Fibroblast of skin of back (primary cell): ENCODE measurements at regions not wholly inside any gene's neighbourhood (a gene's known extent, or its start where the extent isn't known, plus 50 kb on each side); places are given as distances from the start of the nearest gene placed in this dataset.
"Not testable (repeated sequence)": the region's sequence is repeated elsewhere in the genome, so short reads cannot be mapped to it uniquely, and the experiment has no call there.

Source experiments
- DNase-seq: peaks from one replicate; pipeline ENCODE4 v3.0.0-alpha.2; 2013

DNA sequence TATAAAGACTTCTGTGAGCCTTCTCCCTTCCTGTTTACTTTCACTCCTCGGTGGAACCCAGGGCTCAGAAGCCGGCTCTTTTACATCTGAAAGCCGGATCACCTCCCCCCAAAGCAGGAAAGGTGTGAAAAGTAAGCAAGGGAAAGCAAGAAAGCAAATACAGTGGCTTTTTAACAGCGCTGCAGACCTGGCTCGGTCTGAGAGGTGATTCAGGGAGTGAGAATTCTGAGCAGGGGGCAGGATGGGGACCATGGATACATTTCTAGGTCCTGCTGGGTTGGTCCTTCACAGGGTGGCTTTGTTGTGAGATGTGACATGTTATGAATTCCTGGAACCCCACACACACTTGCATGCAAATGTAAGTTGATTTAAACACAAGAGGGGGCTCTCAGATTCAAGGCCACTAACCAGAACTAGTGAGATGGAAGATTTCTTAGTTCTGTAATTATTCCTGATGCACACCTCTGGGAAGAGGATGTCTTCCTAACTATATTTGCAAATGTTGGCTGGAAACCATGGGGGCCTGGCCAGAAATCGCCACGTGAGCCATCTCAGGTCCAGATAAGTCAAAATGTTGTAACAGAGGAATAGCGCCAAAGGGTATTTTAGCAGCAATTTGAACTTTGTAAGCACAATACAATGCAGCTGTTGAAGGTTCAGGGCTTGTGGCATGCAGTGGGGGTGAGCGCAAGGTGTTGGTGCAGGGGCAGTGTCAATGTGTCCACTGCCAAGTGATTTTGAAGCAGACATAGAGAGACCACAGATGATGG, 670.1 kb upstream of the LCORL start:
- no peak for DNase-seq

DNA sequence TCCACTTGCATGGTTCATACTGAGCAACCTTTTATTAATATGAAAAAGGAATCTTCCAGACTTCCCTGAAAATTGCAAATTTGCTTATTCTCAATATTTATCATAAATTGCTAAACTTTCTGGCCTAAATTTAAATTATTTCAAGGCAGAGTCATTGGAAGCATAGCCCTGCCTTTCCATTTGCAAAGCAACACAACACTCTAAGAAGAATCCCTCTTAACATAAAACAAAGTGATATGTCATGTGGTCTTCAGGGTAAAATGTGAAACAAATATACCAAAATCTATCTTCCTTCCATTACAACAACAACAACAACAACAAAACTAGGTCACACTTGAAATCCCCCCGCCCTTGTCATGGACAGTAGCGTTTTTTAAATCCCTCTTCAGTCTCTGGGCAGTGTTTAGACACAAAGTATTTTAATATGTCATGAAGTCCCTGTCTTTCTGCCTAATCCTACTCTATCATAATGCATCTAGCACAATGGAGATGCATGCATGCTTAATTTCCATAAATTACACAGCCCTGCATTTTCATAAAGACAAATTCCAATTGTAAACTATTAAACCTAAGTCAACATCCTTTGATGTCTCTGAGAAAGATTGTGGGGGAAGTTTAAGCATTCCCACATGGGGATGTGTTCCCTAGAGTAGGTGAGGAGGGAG, 668.9 kb upstream of the LCORL start:
- DNase-seq: no peak

DNA sequence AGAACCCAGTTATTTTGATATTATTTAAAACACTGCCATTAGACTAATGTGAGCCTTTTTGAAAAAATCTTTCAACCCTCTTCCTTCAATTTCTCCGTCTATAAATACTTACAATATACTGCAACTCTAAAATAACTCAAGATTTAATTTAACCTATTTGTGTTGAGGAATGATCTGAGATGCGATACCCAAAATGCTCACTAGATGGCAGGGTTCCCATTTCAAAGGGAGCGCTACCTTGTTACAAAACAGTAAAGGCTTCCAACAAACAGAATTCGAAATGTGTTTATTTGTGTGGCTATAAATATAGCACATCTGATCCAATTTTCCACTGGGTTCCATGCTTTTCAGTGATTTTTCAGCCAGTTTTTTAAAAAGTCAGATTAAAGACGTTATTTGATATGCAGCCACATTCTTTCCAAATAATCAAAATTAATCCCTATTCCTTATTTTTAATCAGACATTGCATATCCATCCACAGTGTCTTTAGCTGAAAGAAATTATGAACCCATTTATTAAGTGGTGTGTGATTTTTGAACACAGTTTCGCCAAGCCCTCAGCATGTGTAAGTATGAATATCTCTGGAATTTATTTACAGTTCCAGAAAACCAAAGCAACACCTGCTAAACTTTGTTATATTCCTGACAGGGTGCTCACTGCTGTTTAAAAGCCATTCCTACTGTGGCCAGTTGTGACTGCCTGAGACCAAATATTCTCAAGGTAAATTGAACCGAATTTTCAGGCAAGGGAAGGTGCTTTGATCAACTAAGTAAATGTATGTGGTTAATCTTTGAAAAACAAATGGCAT, 668.0 kb upstream of the LCORL start:
- DNase-seq: peak; percentile 54

GRCh38 chr4:18688351-18688750, 666.8 kb upstream of the LCORL start:
- not testable (repeated sequence) for DNase-seq

- peak; percentile 7 for DNase-seq
Measured at GRCh38 chr4:18686338-18687037, 664.9 kb upstream of the LCORL start.

DNA sequence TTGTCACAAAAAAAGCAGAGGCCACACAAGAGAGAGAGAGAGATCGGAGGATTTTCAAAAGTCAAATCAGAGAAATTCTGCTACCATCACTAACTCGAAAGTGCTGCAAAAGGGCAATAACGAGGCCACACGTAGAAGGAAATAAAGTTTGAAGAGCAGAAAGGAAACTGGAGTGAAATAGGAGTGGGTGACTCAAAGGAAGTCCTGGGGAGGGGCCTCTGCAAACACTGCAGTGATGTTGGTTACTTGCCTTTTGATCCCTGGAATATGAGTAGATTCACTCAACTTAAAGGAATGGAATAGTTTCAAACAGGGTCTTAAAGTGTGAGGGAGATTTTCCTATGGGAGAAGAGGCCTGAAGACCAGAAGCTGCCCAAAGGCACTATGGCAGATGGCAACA, 663.4 kb upstream of the LCORL start:
- no peak for DNase-seq

DNA sequence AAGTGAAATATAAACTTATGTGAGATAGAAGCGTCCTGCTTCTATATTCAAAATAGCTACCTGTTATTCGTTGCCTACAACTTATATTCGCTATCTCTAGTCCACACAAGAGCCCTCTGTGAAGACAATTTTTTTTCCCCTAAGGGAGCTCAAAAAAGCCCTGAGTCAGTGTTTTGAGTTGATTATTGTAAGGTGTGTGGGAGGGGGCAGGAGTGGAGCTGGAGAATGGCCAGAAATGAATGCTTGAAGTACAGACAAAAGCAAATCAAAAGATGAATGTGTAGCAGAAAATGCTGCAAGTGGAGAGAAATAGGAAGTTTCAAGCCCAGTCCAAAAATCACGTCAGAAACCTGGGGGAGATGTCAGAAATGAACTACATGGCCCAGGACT, 655.0 kb upstream of the LCORL start:
- DNase-seq: no peak

DNA sequence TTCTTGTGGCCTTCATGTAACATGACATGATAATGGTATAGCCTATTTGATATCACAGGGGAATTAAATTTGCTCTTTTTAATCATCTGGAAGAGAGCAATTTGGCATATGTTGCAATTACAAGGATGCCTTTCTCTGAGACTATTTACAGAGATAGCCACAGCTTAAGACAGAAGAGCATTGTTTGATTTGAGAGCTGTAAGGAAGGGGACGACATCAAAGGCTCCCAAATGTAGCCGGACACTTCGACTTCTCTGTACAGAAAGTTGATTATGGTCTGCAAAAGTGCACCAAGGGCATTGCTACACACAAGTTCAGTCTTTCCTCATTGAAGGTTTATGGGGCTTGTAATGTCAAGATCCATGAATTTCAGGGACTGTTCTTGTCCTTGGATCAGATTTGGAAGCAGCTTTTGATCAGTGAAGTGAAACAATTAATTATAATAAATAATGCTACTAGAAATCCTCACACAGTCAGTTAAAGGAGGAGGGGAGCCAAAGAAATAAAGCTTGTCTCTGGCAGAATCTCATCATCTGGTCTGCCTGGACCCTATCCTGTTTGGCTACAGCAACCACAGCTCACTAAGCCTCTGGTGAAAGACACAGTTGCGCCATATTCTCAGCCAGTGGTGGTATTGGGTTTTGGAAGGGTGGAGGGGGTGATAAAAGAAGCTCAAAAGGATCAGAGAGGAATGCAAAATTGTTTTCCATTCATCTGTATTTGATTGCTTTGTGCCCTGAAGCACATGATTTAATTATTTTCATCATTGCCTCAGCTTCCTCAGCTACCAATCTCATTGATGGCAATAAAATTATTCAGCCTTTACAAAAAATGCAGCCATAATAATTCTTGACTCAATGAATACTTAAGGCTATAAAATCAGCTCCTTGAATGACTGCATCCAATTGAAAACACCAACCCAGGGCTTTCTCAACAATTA, 654.3 kb upstream of the LCORL start:
- DNase-seq: no peak

- no peak for DNase-seq
Measured at GRCh38 chr4:18670034-18670433, 648.5 kb upstream of the LCORL start.

- no peak for DNase-seq
Measured at GRCh38 chr4:18669390-18669789, 647.8 kb upstream of the LCORL start.

DNA sequence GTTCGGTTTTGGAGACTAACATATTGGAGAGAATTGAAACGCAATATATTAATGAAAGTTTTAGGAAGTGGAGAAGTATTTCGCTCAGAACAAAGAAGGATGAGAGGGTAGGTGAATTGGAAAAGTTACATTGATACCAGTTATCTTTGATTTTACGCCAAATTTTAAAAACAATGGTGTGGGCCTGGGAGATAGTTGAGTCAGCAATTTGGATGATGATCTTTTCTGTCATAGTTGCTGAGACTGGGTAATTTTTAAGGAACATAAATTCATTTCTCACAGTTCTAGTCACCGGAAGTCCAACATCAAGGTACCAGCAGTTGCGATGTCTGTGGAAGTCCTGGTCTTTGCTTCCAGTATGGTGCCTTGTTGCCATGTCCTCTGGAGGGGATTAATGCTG, 644.8 kb upstream of the LCORL start:
- no peak for DNase-seq

GRCh38 chr4:18664171-18664570, 642.6 kb upstream of the LCORL start:
- DNase-seq: no peak

DNA sequence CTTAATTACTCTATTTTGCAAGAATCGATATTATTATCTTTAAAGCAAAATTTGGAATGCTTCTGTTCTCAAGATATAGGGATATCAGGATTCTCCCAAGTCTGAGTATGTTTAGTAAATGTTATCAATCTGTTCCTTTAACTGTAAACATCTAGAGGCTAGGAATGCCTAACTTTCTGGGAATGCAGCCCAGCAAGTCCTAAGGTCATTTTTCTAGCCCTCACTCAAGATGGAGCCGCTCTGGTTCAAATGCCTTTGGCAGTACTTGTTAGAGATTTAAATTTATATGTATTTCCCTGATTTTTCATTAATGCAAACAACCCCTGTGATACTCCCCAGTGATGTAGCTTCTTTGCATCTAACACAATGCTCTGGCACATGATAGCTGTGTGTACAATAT, 623.8 kb upstream of the LCORL start:
- DNase-seq: no peak

GRCh38 chr4:18641334-18641733, 619.8 kb upstream of the LCORL start:
- DNase-seq: no peak

- no peak for DNase-seq
Measured at GRCh38 chr4:18638031-18638430, 616.5 kb upstream of the LCORL start.

DNA sequence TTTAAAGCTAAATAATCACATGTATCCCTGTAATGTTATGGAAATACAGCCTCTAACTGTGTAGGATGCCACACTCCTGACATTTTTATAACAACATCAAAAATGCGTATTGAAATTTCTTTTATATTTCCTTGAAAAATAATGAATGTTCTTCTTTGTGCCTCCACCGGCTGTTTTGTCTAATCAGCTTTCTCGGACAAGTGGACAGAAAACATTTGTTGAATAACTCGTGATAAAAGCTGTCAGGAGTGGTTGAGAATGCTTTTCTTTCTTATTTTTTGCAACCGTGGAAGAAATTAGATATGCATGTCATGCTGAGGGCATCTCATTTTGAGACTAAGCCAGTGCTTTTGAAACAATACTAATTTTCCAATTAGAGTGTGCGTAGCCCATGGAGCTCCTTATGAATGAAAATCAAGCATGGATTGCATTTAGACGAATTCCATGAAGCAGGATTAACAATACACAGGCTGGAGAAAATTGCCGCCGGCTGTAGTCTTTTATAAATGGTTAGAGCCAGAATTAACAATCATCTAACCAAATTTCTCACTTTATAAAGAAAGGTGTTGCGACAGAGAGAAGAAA, 614.5 kb upstream of the LCORL start:
- no peak for DNase-seq

- no peak for DNase-seq
Measured at GRCh38 chr4:18635531-18635930, 614.0 kb upstream of the LCORL start.

GRCh38 chr4:18631586-18631985, 610.0 kb upstream of the LCORL start:
- DNase-seq: no peak

DNA sequence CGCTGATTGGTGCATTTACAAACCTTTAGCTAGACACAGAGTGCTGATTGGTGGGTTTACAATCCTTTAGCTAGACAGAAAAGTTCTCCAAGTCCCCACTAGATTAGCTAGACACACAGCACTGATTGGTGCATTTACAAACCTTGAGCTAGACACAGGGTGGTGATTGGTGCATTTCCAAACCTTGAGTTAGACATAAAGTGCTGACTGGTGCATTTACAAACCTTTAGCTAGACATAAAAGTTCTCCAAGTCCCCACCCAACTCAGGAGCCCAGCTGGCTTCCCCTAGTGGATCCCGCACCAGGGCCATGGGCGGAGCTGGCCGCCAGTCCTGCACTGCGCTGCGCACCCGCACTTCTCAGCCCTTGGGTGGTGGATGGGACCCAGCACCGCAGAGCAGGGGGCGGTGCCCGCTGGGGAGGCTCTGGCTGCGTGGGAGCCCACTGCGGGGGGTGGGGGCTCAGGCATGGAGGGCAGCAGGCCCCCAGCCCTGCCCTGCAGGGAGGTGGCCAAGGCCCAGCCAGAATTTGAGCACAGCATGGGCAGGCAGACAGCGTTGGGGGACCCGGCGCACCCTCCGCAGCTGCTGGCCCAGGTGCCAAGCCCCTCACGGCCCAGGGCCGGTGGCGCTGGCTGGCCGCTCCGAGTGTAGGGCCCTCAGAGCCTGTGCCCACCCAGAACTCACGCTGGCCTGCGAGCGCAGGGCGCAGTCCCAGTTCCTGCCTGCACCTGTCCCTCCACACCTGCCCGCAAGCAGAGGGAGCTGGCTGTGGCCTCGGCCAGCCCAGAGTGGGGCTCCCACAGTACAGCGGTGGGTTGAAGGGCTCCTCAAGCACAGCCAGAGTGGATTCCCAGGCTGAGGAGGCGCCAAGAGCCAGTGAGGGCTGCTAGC, 608.9 kb upstream of the LCORL start:
- no peak for DNase-seq

GRCh38 chr4:18627447-18628005, 606.0 kb upstream of the LCORL start:
- no peak for DNase-seq
